WTC11 (cell line): ENCODE measurements at regions not wholly inside any gene's neighbourhood (a gene's known extent, or its start where the extent isn't known, plus 50 kb on each side); places are given as distances from the start of the nearest gene placed in this dataset.

Experiments
- ATAC-seq: fragments of 200-7000 bp; cut with Tn5 transposase; 2 replicates; pipeline ENCODE4 v1.10.0; 2021; ENCODE audit warnings: mild to moderate bottlenecking, moderate library complexity
- CTCF ChIA-PET: fragments of 300-600 bp; sonication (Branson Sonifier 250); formaldehyde crosslinking; loops from one replicate; lab custom pipeline; 2021; ENCODE audit warnings: antibody characterized with exemption; lab: Charles Lee
- POLR2A ChIA-PET: fragments of 350-600 bp; sonication (Branson Sonifier 250); formaldehyde crosslinking; loops from one replicate; lab custom pipeline; 2021; ENCODE audit warnings: antibody characterized with exemption; lab: Charles Lee
- DNase-seq: peaks from one replicate; pipeline ENCODE4 v3.0.0; 2021; ENCODE audit warnings: low spot score
- H3K27ac Mint-ChIP-seq: 2 replicates; pipeline ENCODE4 v1.8.0; 2021; ENCODE audit warnings: mixed read lengths
- H3K27me3 Mint-ChIP-seq: 2 replicates; pipeline ENCODE4 v1.8.0; 2021; ENCODE audit warnings: low read depth, mild to moderate bottlenecking, moderate library complexity, mixed read lengths
- H3K36me3 Mint-ChIP-seq: 2 replicates; pipeline ENCODE4 v1.8.0; 2021; ENCODE audit warnings: mixed read lengths
- H3K4me1 Mint-ChIP-seq: 2 replicates; pipeline ENCODE4 v1.8.0; 2022; ENCODE audit warnings: mixed read lengths
- H3K4me3 Mint-ChIP-seq: 2 replicates; pipeline ENCODE4 v1.8.0; 2021; ENCODE audit warnings: mild to moderate bottlenecking, moderate library complexity, mixed read lengths
- H3K9me3 Mint-ChIP-seq: 2 replicates; pipeline ENCODE4 v1.8.0; 2021; ENCODE audit warnings: mixed read lengths
- CREM ChIP-seq: sonication (generic); formaldehyde crosslinking; IDR thresholded peaks from 2 replicates; pipeline ENCODE4 v1.8.1; 2022; ENCODE audit warnings: mild to moderate bottlenecking, missing genetic modification reagents, moderate library complexity
- EMX1 ChIP-seq: fragments of 250-450 bp; sonication (Bioruptor Pico); IDR thresholded peaks from 2 replicates; pipeline ENCODE4 v1.8.0; 2021; ENCODE audit warnings: mild to moderate bottlenecking
- HMGA2 ChIP-seq: fragments of 250-450 bp; sonication (Bioruptor Pico); IDR thresholded peaks from 2 replicates; pipeline ENCODE4 v1.4.0; 2021; ENCODE audit warnings: mild to moderate bottlenecking, moderate library complexity
- NFATC4 ChIP-seq: fragments of 250-450 bp; sonication (Bioruptor Pico); IDR thresholded peaks from 2 replicates; pipeline ENCODE4 v1.9.0; 2021; ENCODE audit warnings: mild to moderate bottlenecking
- NR3C1 ChIP-seq: sonication (generic); formaldehyde crosslinking; conservative IDR thresholded peaks from 2 replicates; pipeline ENCODE4 v1.8.1; 2023; ENCODE audit warnings: low read depth, mild to moderate bottlenecking, missing genetic modification reagents
- OVOL2 ChIP-seq: fragments of 250-450 bp; sonication (Bioruptor Pico); IDR thresholded peaks from 2 replicates; pipeline ENCODE4 v1.9.0; 2021; ENCODE audit warnings: mild to moderate bottlenecking, borderline replicate concordance
- PRRX2 ChIP-seq: fragments of 250-450 bp; sonication (Bioruptor Pico); IDR thresholded peaks from 2 replicates; pipeline ENCODE4 v1.8.0; 2021; ENCODE audit warnings: mild to moderate bottlenecking
- RORB ChIP-seq: fragments of 250-450 bp; sonication (Bioruptor Pico); IDR thresholded peaks from 2 replicates; pipeline ENCODE4 v1.9.0; 2021; ENCODE audit warnings: mild to moderate bottlenecking
- SMAD3 ChIP-seq: sonication (generic); formaldehyde crosslinking; IDR thresholded peaks from 2 replicates; pipeline ENCODE4 v1.8.0; 2022; ENCODE audit warnings: missing genetic modification reagents, mild to moderate bottlenecking, borderline replicate concordance
- TCF7 ChIP-seq: sonication (generic); formaldehyde crosslinking; IDR thresholded peaks from 2 replicates; pipeline ENCODE4 v1.8.0; 2022; ENCODE audit warnings: mild to moderate bottlenecking, low read depth, missing genetic modification reagents, moderate library complexity
- ZBTB21 ChIP-seq: sonication (generic); formaldehyde crosslinking; IDR thresholded peaks from 2 replicates; pipeline ENCODE4 v1.8.1; 2023; ENCODE audit warnings: mild to moderate bottlenecking, missing genetic modification reagents, borderline replicate concordance
- ZNF121 ChIP-seq: sonication (generic); formaldehyde crosslinking; IDR thresholded peaks from 2 replicates; pipeline ENCODE4 v1.8.0; 2023; ENCODE audit warnings: missing genetic modification reagents
- ZNF138 ChIP-seq: sonication (generic); formaldehyde crosslinking; conservative IDR thresholded peaks from 2 replicates; pipeline ENCODE4 v1.8.1; 2022; ENCODE audit warnings: mild to moderate bottlenecking, moderate library complexity, missing genetic modification reagents
- ZNF232 ChIP-seq: sonication (generic); formaldehyde crosslinking; IDR thresholded peaks from 2 replicates; pipeline ENCODE4 v1.8.0; 2022; ENCODE audit warnings: mild to moderate bottlenecking, missing genetic modification reagents
- TF ChIP-seq, protein P1 (sequence below): fragments of 250-450 bp; sonication (Bioruptor Pico); IDR thresholded peaks from 2 replicates; pipeline ENCODE4 v1.8.0; 2021; ENCODE audit warnings: mild to moderate bottlenecking
- TF ChIP-seq, protein P2 (sequence below): sonication (generic); formaldehyde crosslinking; IDR thresholded peaks from 2 replicates; pipeline ENCODE4 v1.8.1; 2023; ENCODE audit warnings: mild to moderate bottlenecking, missing genetic modification reagents
- TF ChIP-seq, protein P3 (sequence below): sonication (generic); formaldehyde crosslinking; IDR thresholded peaks from 2 replicates; pipeline ENCODE4 v1.8.1; 2023; ENCODE audit warnings: mild to moderate bottlenecking, missing genetic modification reagents
- TF ChIP-seq, protein P4 (sequence below): sonication (generic); formaldehyde crosslinking; IDR thresholded peaks from 2 replicates; pipeline ENCODE4 v1.8.1; 2023; ENCODE audit warnings: mild to moderate bottlenecking, missing genetic modification reagents, borderline replicate concordance
- TF ChIP-seq, protein P5 (sequence below): sonication (generic); formaldehyde crosslinking; IDR thresholded peaks from 2 replicates; pipeline ENCODE4 v1.8.0; 2022; ENCODE audit warnings: mild to moderate bottlenecking, missing genetic modification reagents
- TF ChIP-seq, protein P6 (sequence below): sonication (generic); formaldehyde crosslinking; IDR thresholded peaks from 2 replicates; pipeline ENCODE4 v1.8.1; 2022; ENCODE audit warnings: mild to moderate bottlenecking, moderate library complexity, missing genetic modification reagents
- TF ChIP-seq, protein P7 (sequence below): fragments of 200-600 bp; IDR thresholded peaks from 2 replicates; pipeline ENCODE4 v1.8.0; 2022; ENCODE audit warnings: antibody characterized with exemption
- TF ChIP-seq, protein P8 (sequence below): sonication (generic); formaldehyde crosslinking; IDR thresholded peaks from 2 replicates; pipeline ENCODE4 v1.8.1; 2023; ENCODE audit warnings: mild to moderate bottlenecking, moderate library complexity, missing genetic modification reagents

DNA sequence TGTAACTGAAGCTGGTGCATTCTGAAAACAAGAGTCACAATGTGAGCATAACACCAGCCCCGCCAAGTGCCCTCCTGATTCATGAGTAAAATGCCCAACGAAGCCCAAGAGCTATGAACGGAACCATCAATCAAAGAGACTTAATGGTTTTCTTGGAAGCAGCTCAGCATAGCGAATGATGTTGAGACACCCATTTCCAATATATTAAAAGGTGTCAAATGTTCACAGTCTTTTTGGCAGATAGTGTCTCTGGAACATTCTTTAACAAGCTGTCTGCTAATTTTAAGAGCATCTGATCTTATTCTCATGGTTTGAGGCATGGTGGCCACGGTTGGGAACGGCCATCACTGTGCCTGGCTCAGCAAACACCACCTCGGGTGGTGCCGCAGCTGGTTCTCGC lies 133.4 kb upstream of the USP29 start:
- H3K4me3 Mint-ChIP-seq, result no peak overlapping the region
- H3K27ac Mint-ChIP-seq, result no peak overlapping the region
- H3K4me1 Mint-ChIP-seq, result no peaks in the 10 kb centered on the region

DNA sequence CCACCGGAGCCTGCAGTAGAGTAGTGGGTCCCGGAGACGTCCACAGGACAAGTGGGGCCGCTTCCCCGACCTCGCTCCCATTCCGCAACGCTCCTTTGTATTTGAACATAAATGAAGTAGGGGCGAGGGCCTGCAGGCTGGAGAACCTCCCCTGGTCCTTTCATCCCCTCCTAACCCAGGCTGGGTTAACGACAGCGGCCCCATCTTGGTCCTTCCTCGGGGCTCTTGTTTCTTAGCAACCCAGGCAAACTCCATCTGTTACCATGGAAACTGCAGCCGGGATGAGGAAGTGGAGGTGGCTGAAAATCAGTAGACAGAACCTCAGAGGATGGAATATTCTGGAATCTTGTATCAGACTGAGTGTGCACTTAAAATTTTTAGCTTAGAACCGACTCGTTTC lies 132.6 kb upstream of the USP29 start:
- Mint-ChIP-seq H3K4me1 (no peaks in the 10 kb centered on the region), H3K27me3 (peaks cover 22% of the 10 kb centered on the region), H3K36me3 (peaks cover 72% of the 10 kb centered on the region), H3K4me3 (no peak overlapping the region), H3K9me3 (peaks cover 74% of the 10 kb centered on the region), H3K27ac (no peak overlapping the region)
- DNase-seq (no peak), ATAC-seq (no peak)
- POLR2A ChIA-PET, result no interaction called here
- CTCF ChIA-PET, result no interaction called here
- TF ChIP-seq CREM (CRISPR knock-in tag), result no peak
- TF ChIP-seq, protein P1, sequence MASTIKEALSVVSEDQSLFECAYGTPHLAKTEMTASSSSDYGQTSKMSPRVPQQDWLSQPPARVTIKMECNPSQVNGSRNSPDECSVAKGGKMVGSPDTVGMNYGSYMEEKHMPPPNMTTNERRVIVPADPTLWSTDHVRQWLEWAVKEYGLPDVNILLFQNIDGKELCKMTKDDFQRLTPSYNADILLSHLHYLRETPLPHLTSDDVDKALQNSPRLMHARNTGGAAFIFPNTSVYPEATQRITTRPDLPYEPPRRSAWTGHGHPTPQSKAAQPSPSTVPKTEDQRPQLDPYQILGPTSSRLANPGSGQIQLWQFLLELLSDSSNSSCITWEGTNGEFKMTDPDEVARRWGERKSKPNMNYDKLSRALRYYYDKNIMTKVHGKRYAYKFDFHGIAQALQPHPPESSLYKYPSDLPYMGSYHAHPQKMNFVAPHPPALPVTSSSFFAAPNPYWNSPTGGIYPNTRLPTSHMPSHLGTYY, result no peak
- TF ChIP-seq ZBTB21 (CRISPR knock-in tag), result no peak
- no peak for TF ChIP-seq RORB (CRISPR knock-in tag)
- TF ChIP-seq SMAD3 (CRISPR knock-in tag), result no peak
- TF ChIP-seq TCF7 (CRISPR knock-in tag), result no peak
- TF ChIP-seq, protein P2, sequence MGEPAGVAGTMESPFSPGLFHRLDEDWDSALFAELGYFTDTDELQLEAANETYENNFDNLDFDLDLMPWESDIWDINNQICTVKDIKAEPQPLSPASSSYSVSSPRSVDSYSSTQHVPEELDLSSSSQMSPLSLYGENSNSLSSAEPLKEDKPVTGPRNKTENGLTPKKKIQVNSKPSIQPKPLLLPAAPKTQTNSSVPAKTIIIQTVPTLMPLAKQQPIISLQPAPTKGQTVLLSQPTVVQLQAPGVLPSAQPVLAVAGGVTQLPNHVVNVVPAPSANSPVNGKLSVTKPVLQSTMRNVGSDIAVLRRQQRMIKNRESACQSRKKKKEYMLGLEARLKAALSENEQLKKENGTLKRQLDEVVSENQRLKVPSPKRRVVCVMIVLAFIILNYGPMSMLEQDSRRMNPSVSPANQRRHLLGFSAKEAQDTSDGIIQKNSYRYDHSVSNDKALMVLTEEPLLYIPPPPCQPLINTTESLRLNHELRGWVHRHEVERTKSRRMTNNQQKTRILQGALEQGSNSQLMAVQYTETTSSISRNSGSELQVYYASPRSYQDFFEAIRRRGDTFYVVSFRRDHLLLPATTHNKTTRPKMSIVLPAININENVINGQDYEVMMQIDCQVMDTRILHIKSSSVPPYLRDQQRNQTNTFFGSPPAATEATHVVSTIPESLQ (CRISPR knock-in tag), result no peak
- TF ChIP-seq ZNF232 (CRISPR knock-in tag), result no peak

More for the DNA sequence above, 133.4 kb upstream of the USP29 start:
- H3K27me3 Mint-ChIP-seq, result peaks cover 22% of the 10 kb centered on the region
- peaks cover 79% of the 10 kb centered on the region for H3K9me3 Mint-ChIP-seq
- no peak for ATAC-seq
- peaks cover 75% of the 10 kb centered on the region for H3K36me3 Mint-ChIP-seq
- TF ChIP-seq, protein P3, sequence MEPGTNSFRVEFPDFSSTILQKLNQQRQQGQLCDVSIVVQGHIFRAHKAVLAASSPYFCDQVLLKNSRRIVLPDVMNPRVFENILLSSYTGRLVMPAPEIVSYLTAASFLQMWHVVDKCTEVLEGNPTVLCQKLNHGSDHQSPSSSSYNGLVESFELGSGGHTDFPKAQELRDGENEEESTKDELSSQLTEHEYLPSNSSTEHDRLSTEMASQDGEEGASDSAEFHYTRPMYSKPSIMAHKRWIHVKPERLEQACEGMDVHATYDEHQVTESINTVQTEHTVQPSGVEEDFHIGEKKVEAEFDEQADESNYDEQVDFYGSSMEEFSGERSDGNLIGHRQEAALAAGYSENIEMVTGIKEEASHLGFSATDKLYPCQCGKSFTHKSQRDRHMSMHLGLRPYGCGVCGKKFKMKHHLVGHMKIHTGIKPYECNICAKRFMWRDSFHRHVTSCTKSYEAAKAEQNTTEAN (CRISPR knock-in tag), result no peak
- TF ChIP-seq, protein P4, sequence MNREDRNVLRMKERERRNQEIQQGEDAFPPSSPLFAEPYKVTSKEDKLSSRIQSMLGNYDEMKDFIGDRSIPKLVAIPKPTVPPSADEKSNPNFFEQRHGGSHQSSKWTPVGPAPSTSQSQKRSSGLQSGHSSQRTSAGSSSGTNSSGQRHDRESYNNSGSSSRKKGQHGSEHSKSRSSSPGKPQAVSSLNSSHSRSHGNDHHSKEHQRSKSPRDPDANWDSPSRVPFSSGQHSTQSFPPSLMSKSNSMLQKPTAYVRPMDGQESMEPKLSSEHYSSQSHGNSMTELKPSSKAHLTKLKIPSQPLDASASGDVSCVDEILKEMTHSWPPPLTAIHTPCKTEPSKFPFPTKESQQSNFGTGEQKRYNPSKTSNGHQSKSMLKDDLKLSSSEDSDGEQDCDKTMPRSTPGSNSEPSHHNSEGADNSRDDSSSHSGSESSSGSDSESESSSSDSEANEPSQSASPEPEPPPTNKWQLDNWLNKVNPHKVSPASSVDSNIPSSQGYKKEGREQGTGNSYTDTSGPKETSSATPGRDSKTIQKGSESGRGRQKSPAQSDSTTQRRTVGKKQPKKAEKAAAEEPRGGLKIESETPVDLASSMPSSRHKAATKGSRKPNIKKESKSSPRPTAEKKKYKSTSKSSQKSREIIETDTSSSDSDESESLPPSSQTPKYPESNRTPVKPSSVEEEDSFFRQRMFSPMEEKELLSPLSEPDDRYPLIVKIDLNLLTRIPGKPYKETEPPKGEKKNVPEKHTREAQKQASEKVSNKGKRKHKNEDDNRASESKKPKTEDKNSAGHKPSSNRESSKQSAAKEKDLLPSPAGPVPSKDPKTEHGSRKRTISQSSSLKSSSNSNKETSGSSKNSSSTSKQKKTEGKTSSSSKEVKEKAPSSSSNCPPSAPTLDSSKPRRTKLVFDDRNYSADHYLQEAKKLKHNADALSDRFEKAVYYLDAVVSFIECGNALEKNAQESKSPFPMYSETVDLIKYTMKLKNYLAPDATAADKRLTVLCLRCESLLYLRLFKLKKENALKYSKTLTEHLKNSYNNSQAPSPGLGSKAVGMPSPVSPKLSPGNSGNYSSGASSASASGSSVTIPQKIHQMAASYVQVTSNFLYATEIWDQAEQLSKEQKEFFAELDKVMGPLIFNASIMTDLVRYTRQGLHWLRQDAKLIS (CRISPR knock-in tag), result no peak
- TF ChIP-seq ZNF121 (no peak), HMGA2 (CRISPR knock-in tag) (no peak), ZNF138 (CRISPR knock-in tag) (no peak), OVOL2 (no peak), NFATC4 (no peak), PRRX2 (CRISPR knock-in tag) (no peak), EMX1 (CRISPR knock-in tag) (no peak), NR3C1 (no peak)
- TF ChIP-seq, protein P5, sequence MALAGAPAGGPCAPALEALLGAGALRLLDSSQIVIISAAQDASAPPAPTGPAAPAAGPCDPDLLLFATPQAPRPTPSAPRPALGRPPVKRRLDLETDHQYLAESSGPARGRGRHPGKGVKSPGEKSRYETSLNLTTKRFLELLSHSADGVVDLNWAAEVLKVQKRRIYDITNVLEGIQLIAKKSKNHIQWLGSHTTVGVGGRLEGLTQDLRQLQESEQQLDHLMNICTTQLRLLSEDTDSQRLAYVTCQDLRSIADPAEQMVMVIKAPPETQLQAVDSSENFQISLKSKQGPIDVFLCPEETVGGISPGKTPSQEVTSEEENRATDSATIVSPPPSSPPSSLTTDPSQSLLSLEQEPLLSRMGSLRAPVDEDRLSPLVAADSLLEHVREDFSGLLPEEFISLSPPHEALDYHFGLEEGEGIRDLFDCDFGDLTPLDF (CRISPR knock-in tag), result no peak
- TF ChIP-seq, protein P6, sequence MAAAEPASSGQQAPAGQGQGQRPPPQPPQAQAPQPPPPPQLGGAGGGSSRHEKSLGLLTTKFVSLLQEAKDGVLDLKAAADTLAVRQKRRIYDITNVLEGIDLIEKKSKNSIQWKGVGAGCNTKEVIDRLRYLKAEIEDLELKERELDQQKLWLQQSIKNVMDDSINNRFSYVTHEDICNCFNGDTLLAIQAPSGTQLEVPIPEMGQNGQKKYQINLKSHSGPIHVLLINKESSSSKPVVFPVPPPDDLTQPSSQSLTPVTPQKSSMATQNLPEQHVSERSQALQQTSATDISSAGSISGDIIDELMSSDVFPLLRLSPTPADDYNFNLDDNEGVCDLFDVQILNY, result no peak
- TF ChIP-seq, protein P7, sequence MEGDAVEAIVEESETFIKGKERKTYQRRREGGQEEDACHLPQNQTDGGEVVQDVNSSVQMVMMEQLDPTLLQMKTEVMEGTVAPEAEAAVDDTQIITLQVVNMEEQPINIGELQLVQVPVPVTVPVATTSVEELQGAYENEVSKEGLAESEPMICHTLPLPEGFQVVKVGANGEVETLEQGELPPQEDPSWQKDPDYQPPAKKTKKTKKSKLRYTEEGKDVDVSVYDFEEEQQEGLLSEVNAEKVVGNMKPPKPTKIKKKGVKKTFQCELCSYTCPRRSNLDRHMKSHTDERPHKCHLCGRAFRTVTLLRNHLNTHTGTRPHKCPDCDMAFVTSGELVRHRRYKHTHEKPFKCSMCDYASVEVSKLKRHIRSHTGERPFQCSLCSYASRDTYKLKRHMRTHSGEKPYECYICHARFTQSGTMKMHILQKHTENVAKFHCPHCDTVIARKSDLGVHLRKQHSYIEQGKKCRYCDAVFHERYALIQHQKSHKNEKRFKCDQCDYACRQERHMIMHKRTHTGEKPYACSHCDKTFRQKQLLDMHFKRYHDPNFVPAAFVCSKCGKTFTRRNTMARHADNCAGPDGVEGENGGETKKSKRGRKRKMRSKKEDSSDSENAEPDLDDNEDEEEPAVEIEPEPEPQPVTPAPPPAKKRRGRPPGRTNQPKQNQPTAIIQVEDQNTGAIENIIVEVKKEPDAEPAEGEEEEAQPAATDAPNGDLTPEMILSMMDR, result no peak
- TF ChIP-seq, protein P8, sequence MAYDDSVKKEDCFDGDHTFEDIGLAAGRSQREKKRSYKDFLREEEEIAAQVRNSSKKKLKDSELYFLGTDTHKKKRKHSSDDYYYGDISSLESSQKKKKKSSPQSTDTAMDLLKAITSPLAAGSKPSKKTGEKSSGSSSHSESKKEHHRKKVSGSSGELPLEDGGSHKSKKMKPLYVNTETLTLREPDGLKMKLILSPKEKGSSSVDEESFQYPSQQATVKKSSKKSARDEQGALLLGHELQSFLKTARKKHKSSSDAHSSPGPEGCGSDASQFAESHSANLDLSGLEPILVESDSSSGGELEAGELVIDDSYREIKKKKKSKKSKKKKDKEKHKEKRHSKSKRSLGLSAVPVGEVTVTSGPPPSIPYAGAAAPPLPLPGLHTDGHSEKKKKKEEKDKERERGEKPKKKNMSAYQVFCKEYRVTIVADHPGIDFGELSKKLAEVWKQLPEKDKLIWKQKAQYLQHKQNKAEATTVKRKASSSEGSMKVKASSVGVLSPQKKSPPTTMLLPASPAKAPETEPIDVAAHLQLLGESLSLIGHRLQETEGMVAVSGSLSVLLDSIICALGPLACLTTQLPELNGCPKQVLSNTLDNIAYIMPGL, result no peak
- DNase-seq, result no peak
- ChIA-PET POLR2A (no interaction called here), CTCF (no interaction called here)
